Mesendoderm (in vitro differentiated cells): ENCODE measurements at regions not wholly inside any gene's neighbourhood (a gene's known extent, or its start where the extent isn't known, plus 50 kb on each side); places are given as distances from the start of the nearest gene placed in this dataset.

Source experiments
- DNase-seq: peaks from one replicate; pipeline ENCODE4 v3.0.0; 2013
- H2AK5ac ChIP-seq: 2 replicates; pipeline ENCODE4 v1.6.1; 2013; ENCODE audit warnings: low read length, inconsistent platforms
- H2BK120ac ChIP-seq: 2 replicates; pipeline ENCODE4 v1.6.1; 2013; ENCODE audit warnings: low read depth, mild to moderate bottlenecking, low read length, moderate library complexity, mixed read lengths
- H2BK15ac ChIP-seq: replicated peaks from 2 replicates; pipeline ENCODE4 v1.6.1; 2013; ENCODE audit warnings: low read depth, mild to moderate bottlenecking, moderate library complexity
- H2BK5ac ChIP-seq: 2 replicates; pipeline ENCODE4 v1.6.1; 2013; ENCODE audit warnings: low read length, inconsistent platforms
- H3K18ac ChIP-seq: 2 replicates; pipeline ENCODE4 v1.6.1; 2013; ENCODE audit warnings: mild to moderate bottlenecking, low read length, mixed read lengths
- H3K23ac ChIP-seq: one replicate; pipeline ENCODE4 v1.6.1; 2013; ENCODE audit warnings: low read length
- H3K27ac ChIP-seq: 2 replicates; pipeline ENCODE4 v1.5.1; 2013; ENCODE audit warnings: low read depth, mild to moderate bottlenecking, inconsistent platforms, low read length, moderate library complexity
- H3K27me3 ChIP-seq: 2 replicates; pipeline ENCODE4 v1.6.1; 2013; ENCODE audit warnings: low read length, control low read depth, mild to moderate bottlenecking, inconsistent platforms; ENCODE audit not compliant: insufficient read depth, poor library complexity
- H3K36me3 ChIP-seq: 2 replicates; pipeline ENCODE4 v1.6.1; 2013; ENCODE audit warnings: low read length, inconsistent platforms; ENCODE audit not compliant: control insufficient read depth, insufficient read depth
- H3K4ac ChIP-seq: one replicate; pipeline ENCODE4 v1.6.1; 2013; ENCODE audit warnings: low read depth, mild to moderate bottlenecking, low read length, moderate library complexity
- H3K4me1 ChIP-seq: 2 replicates; pipeline ENCODE4 v1.6.1; 2013; ENCODE audit warnings: low read depth, low read length, inconsistent platforms; ENCODE audit not compliant: control insufficient read depth
- H3K4me2 ChIP-seq: 2 replicates; pipeline ENCODE4 v1.6.1; 2013; ENCODE audit warnings: low read length
- H3K4me3 ChIP-seq: 2 replicates; pipeline ENCODE4 v1.5.1; 2013; ENCODE audit warnings: mild to moderate bottlenecking, low read length
- H3K56ac ChIP-seq: one replicate; pipeline ENCODE4 v1.6.1; 2013; ENCODE audit warnings: low read length
- H3K79me1 ChIP-seq: 2 replicates; pipeline ENCODE4 v1.6.1; 2013; ENCODE audit warnings: low read length, inconsistent platforms
- H3K79me2 ChIP-seq: 2 replicates; pipeline ENCODE4 v1.6.1; 2013; ENCODE audit warnings: mild to moderate bottlenecking, low read length; ENCODE audit not compliant: control insufficient read depth, insufficient read depth
- H3K9ac ChIP-seq: 2 replicates; pipeline ENCODE4 v1.6.1; 2013; ENCODE audit warnings: low read length, inconsistent platforms
- H4K5ac ChIP-seq: one replicate; pipeline ENCODE4 v1.6.1; 2013; ENCODE audit warnings: low read length
- H4K8ac ChIP-seq: one replicate; pipeline ENCODE4 v1.6.1; 2013; ENCODE audit warnings: low read depth, mild to moderate bottlenecking, control low read depth, low read length, moderate library complexity
- WGBS: extraction: QIAGEN DNeasy Blood & Tissue Kit; methylation state at CpG from one replicate; pipeline ENCODE4 v1.1.7; 2013; ENCODE audit warnings: low lambda C conversion rate, missing lambda C conversion rate; ENCODE audit not compliant: insufficient coverage; ENCODE audit errors: extremely low coverage; 5-methylcytosine and 5-hydroxymethylcytosine counted together

DNA sequence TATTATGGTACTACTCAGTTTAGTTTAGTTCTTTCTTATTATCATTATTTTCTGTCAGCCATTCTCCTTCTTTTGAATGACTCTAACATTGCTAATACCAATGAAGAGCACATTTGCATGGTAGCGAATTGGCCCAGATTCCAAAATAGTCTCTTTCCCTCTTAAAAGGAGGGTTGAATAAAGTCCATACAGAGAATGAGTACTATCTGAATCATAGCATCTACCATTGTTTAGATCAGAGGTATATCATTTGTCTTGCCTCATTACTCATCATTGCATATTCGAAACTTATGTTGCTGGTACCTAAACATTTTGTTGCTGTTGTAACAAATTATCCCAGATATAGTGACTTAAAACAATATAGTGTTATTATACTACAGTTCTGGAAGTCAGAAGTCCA lies 1235.3 kb upstream of the ATXN8OS start:
- Histone ChIP-seq H2BK5ac (no peak overlapping the region), H4K8ac (no peak overlapping the region), H2BK15ac (no peak overlapping the region), H3K36me3 (no peaks in the 10 kb centered on the region), H3K9ac (no peak overlapping the region), H3K4me2 (no peak overlapping the region), H3K79me2 (no peaks in the 10 kb centered on the region), H2AK5ac (no peak overlapping the region), H3K56ac (no peak overlapping the region), H3K27ac (no peak overlapping the region), H3K4me3 (no peak overlapping the region), H2BK120ac (no peak overlapping the region), H3K4me1 (no peaks in the 10 kb centered on the region), H3K79me1 (no peaks in the 10 kb centered on the region), H3K23ac (no peak overlapping the region), H3K18ac (no peak overlapping the region), H3K27me3 (no peaks in the 10 kb centered on the region), H3K4ac (no peak overlapping the region), H4K5ac (no peak overlapping the region)
- WGBS: no CpG with 5 or more reads among the region's 2 CpGs
- no peak for DNase-seq

DNA sequence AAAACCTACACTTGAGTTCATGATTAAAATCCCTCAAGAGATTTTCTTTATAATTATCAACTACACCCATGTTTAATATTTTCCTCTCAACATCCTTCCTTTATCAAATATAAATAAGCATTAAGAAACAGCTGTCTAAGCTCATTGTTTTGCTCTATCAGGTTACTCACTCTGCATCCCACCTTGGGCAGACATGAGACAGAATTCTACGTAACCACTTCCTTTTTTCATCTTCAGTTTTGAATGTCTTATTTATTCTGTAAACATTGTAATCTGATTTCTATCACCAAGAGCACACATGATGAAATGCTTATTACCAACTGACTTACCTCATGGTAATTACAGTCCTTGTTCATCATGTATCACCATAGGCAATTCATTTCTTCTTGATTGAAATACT lies 1256.6 kb upstream of the ATXN8OS start:
- Histone ChIP-seq H3K4me1 (no peaks in the 10 kb centered on the region), H3K79me2 (no peaks in the 10 kb centered on the region), H3K18ac (no peak overlapping the region), H3K36me3 (no peaks in the 10 kb centered on the region), H3K79me1 (no peaks in the 10 kb centered on the region), H3K4ac (no peak overlapping the region), H3K27ac (no peak overlapping the region), H3K56ac (no peak overlapping the region), H3K4me2 (no peak overlapping the region), H3K27me3 (no peaks in the 10 kb centered on the region), H4K8ac (no peak overlapping the region), H2BK120ac (no peak overlapping the region), H3K9ac (no peak overlapping the region), H2BK5ac (no peak overlapping the region), H4K5ac (no peak overlapping the region), H2BK15ac (no peak overlapping the region), H3K23ac (no peak overlapping the region), H2AK5ac (no peak overlapping the region), H3K4me3 (no peak overlapping the region)
- no CpG with 5 or more reads among the region's 1 CpG for WGBS
- DNase-seq: no peak

DNA sequence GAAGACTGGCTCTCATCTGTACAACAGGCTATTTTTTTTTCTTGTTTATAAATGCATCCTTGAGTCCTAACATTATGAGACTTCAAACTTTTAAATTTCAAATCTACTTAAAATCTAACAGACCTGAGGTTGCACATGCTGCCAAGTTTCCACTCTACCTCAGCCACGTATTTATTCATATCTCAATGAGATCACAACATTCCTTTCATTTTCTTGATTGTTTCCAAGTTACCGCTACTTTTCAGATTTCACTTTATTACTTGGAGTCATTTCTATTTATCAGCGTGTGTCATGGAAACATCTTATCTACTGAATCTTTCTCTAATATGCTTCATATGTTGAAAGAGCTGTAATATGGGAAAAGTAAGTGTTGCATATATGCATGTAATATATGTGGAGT lies 1257.5 kb upstream of the ATXN8OS start:
- Histone ChIP-seq H3K79me1 (no peaks in the 10 kb centered on the region), H2BK120ac (no peak overlapping the region), H3K9ac (no peak overlapping the region), H3K18ac (no peak overlapping the region), H2AK5ac (no peak overlapping the region), H4K8ac (no peak overlapping the region), H3K23ac (no peak overlapping the region), H4K5ac (no peak overlapping the region), H3K36me3 (no peaks in the 10 kb centered on the region), H3K4me1 (no peaks in the 10 kb centered on the region), H3K56ac (no peak overlapping the region), H3K79me2 (no peaks in the 10 kb centered on the region), H3K4ac (no peak overlapping the region), H3K4me2 (no peak overlapping the region), H3K27me3 (no peaks in the 10 kb centered on the region), H2BK15ac (no peak overlapping the region), H2BK5ac (no peak overlapping the region), H3K27ac (no peak overlapping the region), H3K4me3 (no peak overlapping the region)
- no CpG with 5 or more reads among the region's 3 CpGs for WGBS
- DNase-seq: no peak

DNA sequence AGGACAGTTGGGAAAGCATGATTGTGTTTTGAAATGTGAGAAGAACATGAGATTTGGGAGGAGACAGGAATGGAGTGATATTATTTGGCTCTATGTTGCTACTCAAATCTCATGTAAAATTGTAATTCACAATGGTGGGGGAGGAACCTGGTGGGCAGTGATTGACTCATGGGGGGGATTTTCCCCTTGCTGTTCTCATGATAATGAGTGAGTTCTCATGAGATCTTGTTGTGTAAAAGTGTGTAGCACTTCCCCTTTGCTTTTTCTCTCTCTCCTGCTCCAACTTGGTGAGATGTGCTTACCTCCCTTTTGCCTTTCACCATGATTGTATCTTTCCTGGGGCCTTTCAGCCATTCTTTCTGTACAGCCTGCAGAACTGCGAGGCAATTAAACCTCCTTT lies 1261.0 kb upstream of the ATXN8OS start:
- Histone ChIP-seq H3K79me2 (no peaks in the 10 kb centered on the region), H4K8ac (no peak overlapping the region), H4K5ac (no peak overlapping the region), H3K27ac (no peak overlapping the region), H3K4me3 (no peak overlapping the region), H3K27me3 (no peaks in the 10 kb centered on the region), H3K4me1 (no peaks in the 10 kb centered on the region), H2BK5ac (no peak overlapping the region), H3K79me1 (no peaks in the 10 kb centered on the region), H3K4me2 (no peak overlapping the region), H2AK5ac (no peak overlapping the region), H3K56ac (no peak overlapping the region), H3K36me3 (no peaks in the 10 kb centered on the region), H2BK120ac (no peak overlapping the region), H3K18ac (no peak overlapping the region), H2BK15ac (no peak overlapping the region), H3K23ac (no peak overlapping the region), H3K9ac (no peak overlapping the region), H3K4ac (no peak overlapping the region)
- no CpG with 5 or more reads among the region's 1 CpG for WGBS
- DNase-seq: no peak

DNA sequence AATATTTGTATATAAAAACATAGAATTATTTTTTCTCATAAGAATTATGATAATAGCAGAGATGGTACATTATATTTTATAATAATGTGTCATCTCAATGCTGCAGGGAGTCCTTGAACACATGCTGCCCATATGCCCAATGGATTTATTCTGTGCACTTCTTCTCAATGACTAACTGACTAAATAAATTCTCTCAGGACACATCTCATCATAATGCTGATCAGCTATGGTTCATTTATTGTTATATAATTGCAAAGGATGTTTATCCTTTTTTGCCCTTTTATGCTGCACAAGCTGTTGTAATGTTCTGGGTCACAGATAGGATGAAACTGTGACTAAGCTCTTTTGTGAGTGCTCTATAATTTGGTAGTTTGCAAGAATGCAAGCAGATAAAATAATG lies 1273.3 kb upstream of the ATXN8OS start:
- Histone ChIP-seq H3K27me3 (no peaks in the 10 kb centered on the region), H3K79me2 (no peaks in the 10 kb centered on the region), H3K9ac (no peak overlapping the region), H3K56ac (no peak overlapping the region), H4K8ac (no peak overlapping the region), H3K36me3 (no peaks in the 10 kb centered on the region), H2BK120ac (no peak overlapping the region), H3K23ac (no peak overlapping the region), H3K4me2 (no peak overlapping the region), H2AK5ac (no peak overlapping the region), H2BK5ac (no peak overlapping the region), H3K4me3 (no peak overlapping the region), H3K27ac (no peak overlapping the region), H4K5ac (no peak overlapping the region), H3K18ac (no peak overlapping the region), H3K4me1 (no peaks in the 10 kb centered on the region), H2BK15ac (no peak overlapping the region), H3K79me1 (no peaks in the 10 kb centered on the region), H3K4ac (no peak overlapping the region)
- no peak for DNase-seq

DNA sequence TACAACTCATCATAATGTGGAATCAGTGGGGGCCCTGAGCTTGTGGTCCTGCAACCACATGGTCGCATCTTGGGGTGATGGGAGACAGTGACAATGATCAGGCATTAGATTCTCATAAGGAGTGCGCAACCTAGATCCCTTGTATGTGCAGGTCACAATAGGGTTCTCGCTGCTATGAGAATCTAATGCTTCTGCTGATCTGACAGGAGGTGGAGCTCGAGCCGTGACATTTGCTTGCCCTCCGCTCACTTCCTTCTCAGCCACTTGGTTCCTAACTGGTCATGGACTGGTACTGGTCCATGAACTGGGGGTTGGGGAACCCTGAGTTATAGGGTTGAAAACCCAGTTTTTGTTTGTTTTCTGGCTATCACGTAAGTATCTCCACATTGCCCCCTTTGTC lies 1290.9 kb upstream of the ATXN8OS start:
- Histone ChIP-seq H3K27ac (no peak overlapping the region), H3K79me2 (no peaks in the 10 kb centered on the region), H4K8ac (no peak overlapping the region), H2BK15ac (no peak overlapping the region), H2BK120ac (no peak overlapping the region), H2BK5ac (no peak overlapping the region), H4K5ac (no peak overlapping the region), H3K4me2 (no peak overlapping the region), H3K4me3 (no peak overlapping the region), H3K27me3 (no peaks in the 10 kb centered on the region), H3K56ac (no peak overlapping the region), H3K9ac (no peak overlapping the region), H3K18ac (no peak overlapping the region), H3K36me3 (no peaks in the 10 kb centered on the region), H3K4ac (no peak overlapping the region), H3K4me1 (no peaks in the 10 kb centered on the region), H2AK5ac (no peak overlapping the region), H3K23ac (no peak overlapping the region), H3K79me1 (no peaks in the 10 kb centered on the region)
- no CpG with 5 or more reads among the region's 7 CpGs for WGBS
- DNase-seq: no peak
